H1 (cell line): ENCODE measurements at regions not wholly inside any gene's neighbourhood (a gene's known extent, or its start where the extent isn't known, plus 50 kb on each side); places are given as distances from the start of the nearest gene placed in this dataset.

Experiments used
- CTCF ChIA-PET: fragments of 300-600 bp; sonication (Branson Sonifier 250); formaldehyde crosslinking; loops from one replicate; lab custom pipeline; 2021; ENCODE audit not compliant: partially characterized antibody; lab: Charles Lee
- POLR2A ChIA-PET: fragments of 300-600 bp; sonication (Branson Sonifier 250); formaldehyde crosslinking; loops from one replicate; lab custom pipeline; 2021; ENCODE audit warnings: inconsistent platforms; ENCODE audit not compliant: partially characterized antibody; lab: Charles Lee
- DNase-seq, 2 experiments: peaks; one replicate each; pipeline versions ENCODE4 v3.0.0 to v3.0.0-alpha.2; 2010 to 2022; ENCODE audit warnings: low spot score in 2 of 2, low read depth in 1 of 2, mixed read lengths in 1 of 2
- FAIRE-seq: peaks from 2 replicates; lab custom pipeline; 2011; peaks lifted over from hg19 to GRCh38; lab: Jason Lieb, UNC
- H2AFZ ChIP-seq: 2 replicates; pipeline ENCODE4 v1.8.1; 2012; ENCODE audit warnings: low read length, inconsistent platforms
- H2AK5ac ChIP-seq: 2 replicates; pipeline ENCODE4 v1.6.1; 2013; ENCODE audit warnings: low read depth, low read length
- H2BK120ac ChIP-seq: replicated peaks from 2 replicates; pipeline ENCODE3; 2013; ENCODE audit warnings: low read depth, low read length, inconsistent platforms
- H2BK12ac ChIP-seq: 2 replicates; pipeline ENCODE4 v1.6.1; 2013; ENCODE audit warnings: low read depth, low read length
- H2BK15ac ChIP-seq: 2 replicates; pipeline ENCODE4 v1.6.1; 2013; ENCODE audit warnings: low read length
- H2BK20ac ChIP-seq: 2 replicates; pipeline ENCODE4 v1.6.1; 2013; ENCODE audit warnings: low read length
- H2BK5ac ChIP-seq: 2 replicates; pipeline ENCODE4 v1.6.1; 2013; ENCODE audit warnings: low read depth, low read length
- H3K14ac ChIP-seq: 2 replicates; pipeline ENCODE4 v1.6.1; 2013; ENCODE audit warnings: inconsistent platforms; ENCODE audit not compliant: insufficient read length
- H3K18ac ChIP-seq: 2 replicates; pipeline ENCODE4 v1.6.1; 2013; ENCODE audit warnings: low read length; ENCODE audit errors: extremely low read depth
- H3K23ac ChIP-seq: 2 replicates; pipeline ENCODE4 v1.6.1; 2013; ENCODE audit warnings: inconsistent platforms; ENCODE audit not compliant: insufficient read length
- H3K23me2 ChIP-seq: 2 replicates; pipeline ENCODE4 v1.6.1; 2013; ENCODE audit warnings: low read depth, low read length
- H3K27ac ChIP-seq: 2 replicates; pipeline ENCODE4 v1.6.1; 2011; ENCODE audit warnings: low read depth, low read length, inconsistent platforms
- H3K27me3 ChIP-seq, 4 experiments: replicated peaks in 1 of 4; 1 replicate in 1 of 4; 2 replicates in 3 of 4; pipeline versions ENCODE4 v1.6.1 to v1.8.1; 2011 to 2013; ENCODE audit warnings: low read length in 3 of 4, mild to moderate bottlenecking in 3 of 4, inconsistent platforms in 2 of 4, mixed read lengths in 2 of 4, moderate library complexity in 1 of 4; ENCODE audit not compliant: control insufficient read depth in 3 of 4, insufficient read depth in 3 of 4; ENCODE audit errors: extremely low read depth in 1 of 4
- H3K36me3 ChIP-seq, 4 experiments: 2 replicates each; pipeline versions ENCODE4 v1.6.1 to v1.8.1; 2011 to 2013; ENCODE audit warnings: mild to moderate bottlenecking in 4 of 4, low read length in 3 of 4, moderate library complexity in 2 of 4, control low read depth in 1 of 4, inconsistent platforms in 1 of 4; ENCODE audit not compliant: insufficient read depth in 4 of 4, control insufficient read depth in 2 of 4
- H3K4ac ChIP-seq: replicated peaks from 2 replicates; pipeline ENCODE3; 2013; ENCODE audit warnings: low read length, low read depth, mixed read lengths, inconsistent platforms; ENCODE audit not compliant: insufficient read length
- H3K4me1 ChIP-seq, 4 experiments: replicated peaks in 1 of 4; 1 replicate in 1 of 4; 2 replicates in 3 of 4; pipeline versions ENCODE4 v1.6.1 to v1.8.1; 2011 to 2013; ENCODE audit warnings: low read length in 3 of 4, inconsistent platforms in 2 of 4, mixed read lengths in 1 of 4; ENCODE audit not compliant: insufficient read depth in 4 of 4, control insufficient read depth in 3 of 4
- H3K4me2 ChIP-seq, 2 experiments: 2 replicates each; pipeline versions ENCODE4 v1.6.1 to v1.8.1; 2011 to 2013; ENCODE audit warnings: low read depth in 2 of 2, low read length in 2 of 2, control low read depth in 1 of 2, inconsistent platforms in 1 of 2, mild to moderate bottlenecking in 1 of 2; ENCODE audit not compliant: insufficient read depth in 1 of 2
- H3K4me3 ChIP-seq, 4 experiments: fragments of 200-600, 300-600 bp in 1 of 4; sonication (generic), shearing (Covaris generic), sonication (Bioruptor Twin) in 1 of 4; 2 replicates each; pipeline versions ENCODE4 v1.5.1 to v1.8.1; 2011 to 2016; ENCODE audit warnings: low read length in 4 of 4, low read depth in 3 of 4, control low read depth in 2 of 4, inconsistent platforms in 2 of 4, mild to moderate bottlenecking in 2 of 4, mixed read lengths in 1 of 4, moderate library complexity in 1 of 4; ENCODE audit not compliant: insufficient read depth in 2 of 4; ENCODE audit errors: extremely low read depth in 1 of 4
- H3K56ac ChIP-seq: replicated peaks from 2 replicates; pipeline ENCODE3; 2013; ENCODE audit warnings: low read depth, mild to moderate bottlenecking, mixed read lengths, low read length, inconsistent platforms; ENCODE audit not compliant: insufficient read length
- H3K79me1 ChIP-seq: 2 replicates; pipeline ENCODE4 v1.6.1; 2013; ENCODE audit warnings: low read depth, low read length, control low read depth
- H3K79me2 ChIP-seq, 2 experiments: 2 replicates each; pipeline versions ENCODE4 v1.6.1 to v1.8.1; 2012 to 2013; ENCODE audit warnings: low read length in 2 of 2, mild to moderate bottlenecking in 2 of 2, inconsistent platforms in 1 of 2; ENCODE audit not compliant: insufficient read depth in 2 of 2, control insufficient read depth in 1 of 2
- H3K9ac ChIP-seq, 4 experiments: replicated peaks in 1 of 4; 1 replicate in 1 of 4; 2 replicates in 3 of 4; pipeline versions ENCODE4 v1.6.1 to v1.8.1; 2011 to 2013; ENCODE audit warnings: low read depth in 3 of 4, low read length in 3 of 4, control low read depth in 2 of 4, mild to moderate bottlenecking in 2 of 4, moderate library complexity in 2 of 4, inconsistent platforms in 1 of 4; ENCODE audit errors: extremely low read depth in 1 of 4
- H3K9me3 ChIP-seq, 2 experiments: 2 replicates each; pipeline versions ENCODE4 v1.6.1 to v1.8.1; 2012 to 2013; ENCODE audit warnings: mild to moderate bottlenecking in 2 of 2, moderate library complexity in 2 of 2, control low read depth in 1 of 2, inconsistent platforms in 1 of 2, low read depth in 1 of 2, low read length in 1 of 2, mixed read lengths in 1 of 2; ENCODE audit not compliant: insufficient read depth in 2 of 2
- H4K20me1 ChIP-seq, 2 experiments: replicated peaks in 1 of 2; 2 replicates each; pipeline versions ENCODE3 to v1.8.1; 2011 to 2013; ENCODE audit warnings: inconsistent platforms in 2 of 2, low read length in 2 of 2, mild to moderate bottlenecking in 1 of 2; ENCODE audit not compliant: insufficient read depth in 2 of 2, control insufficient read depth in 1 of 2
- H4K5ac ChIP-seq: 2 replicates; pipeline ENCODE4 v1.6.1; 2013; ENCODE audit warnings: low read length, low read depth, mixed read lengths, inconsistent platforms; ENCODE audit not compliant: insufficient read length
- H4K8ac ChIP-seq: 2 replicates; pipeline ENCODE4 v1.8.0; 2013; ENCODE audit warnings: mild to moderate bottlenecking, moderate library complexity, low read length, inconsistent platforms; ENCODE audit not compliant: insufficient read depth; ENCODE audit errors: extremely low read depth
- H4K91ac ChIP-seq: replicated peaks from 2 replicates; pipeline ENCODE3; 2013; ENCODE audit warnings: low read length, mixed read lengths, inconsistent platforms; ENCODE audit not compliant: insufficient read length
- BACH1 ChIP-seq: IDR thresholded peaks from 2 replicates; pipeline ENCODE4 v1.6.1; 2012; ENCODE audit warnings: low read length, improper control_type of control experiment
- GTF2F1 ChIP-seq: IDR thresholded peaks from 2 replicates; pipeline ENCODE4 v1.6.1; 2012; ENCODE audit warnings: low read depth, low read length, improper control_type of control experiment, borderline replicate concordance
- HDAC2 ChIP-seq, 2 experiments: fragments of 300-600 bp in 1 of 2; sonication (generic) in 1 of 2; IDR thresholded peaks; 2 replicates each; pipeline ENCODE4 v1.6.1; 2011 to 2012; ENCODE audit warnings: low read depth in 2 of 2, low read length in 2 of 2, mild to moderate bottlenecking in 2 of 2, moderate library complexity in 2 of 2, borderline replicate concordance in 1 of 2, inconsistent platforms in 1 of 2
- POLR2AphosphoS5 ChIP-seq: IDR thresholded peaks from 2 replicates; pipeline ENCODE4 v1.6.1; 2011; ENCODE audit warnings: low read depth, low read length
- SIRT6 ChIP-seq: IDR thresholded peaks from one replicate; pipeline ENCODE4 v1.7.1; 2012; ENCODE audit warnings: low read length, inconsistent platforms
- TCF12 ChIP-seq: IDR thresholded peaks from 2 replicates; pipeline ENCODE4 v1.6.1; 2011; ENCODE audit warnings: low read depth, mild to moderate bottlenecking, low read length
- YY1 ChIP-seq: IDR thresholded peaks from 2 replicates; pipeline ENCODE4 v1.6.1; 2011; ENCODE audit warnings: low read depth, mild to moderate bottlenecking, low read length
- WGBS, 2 experiments: shearing (Covaris generic) in 1 of 2; methylation state at CpG; one replicate each; pipeline versions ENCODE4 v1.1.6 to v1.1.7; 2013 to 2015; ENCODE audit warnings: low lambda C conversion rate in 2 of 2, mixed read lengths in 2 of 2, inconsistent platforms in 1 of 2, low coverage in 1 of 2, missing lambda C conversion rate in 1 of 2; ENCODE audit not compliant: insufficient replicate concordance in 2 of 2, insufficient coverage in 1 of 2, insufficient read length in 1 of 2; ENCODE audit errors: extremely low coverage in 1 of 2, missing lambda C conversion rate in 1 of 2; 5-methylcytosine and 5-hydroxymethylcytosine counted together

DNA sequence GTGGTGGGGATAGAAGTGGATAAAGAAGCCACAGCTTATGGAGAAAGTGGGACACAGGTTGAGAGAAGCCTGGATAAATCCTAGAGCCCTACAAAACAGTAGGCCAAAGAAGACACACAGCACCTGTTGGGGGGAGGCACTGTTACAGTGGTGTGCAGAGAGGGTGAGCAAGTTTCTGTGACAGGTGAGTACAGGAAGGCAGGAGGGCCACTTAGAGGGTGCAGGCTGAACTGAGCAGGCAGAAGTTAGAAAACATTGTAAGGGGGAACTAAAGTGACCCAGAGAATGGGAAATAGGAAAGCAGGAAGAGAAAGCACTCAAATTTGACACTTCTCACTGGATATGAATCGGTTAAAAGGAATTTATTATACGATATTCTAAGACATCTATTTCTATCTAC is 146.1 kb upstream of the TMCO5A start:
- FAIRE-seq = no peak
- Histone ChIP-seq H2BK20ac (no peak overlapping the region), H3K27me3 (no peaks in the 10 kb centered on the region), H3K4me3 (no peak overlapping the region), H4K8ac (no peak overlapping the region), H3K4me1 (no peaks in the 10 kb centered on the region), H3K27ac (no peak overlapping the region), H3K9ac (no peak overlapping the region), H3K4ac (no peak overlapping the region), H4K20me1 (no peaks in the 10 kb centered on the region), H3K79me1 (no peaks in the 10 kb centered on the region), H3K23ac (no peak overlapping the region), H2BK12ac (no peak overlapping the region), H3K79me2 (no peaks in the 10 kb centered on the region), H3K14ac (no peak overlapping the region), H4K91ac (no peak overlapping the region), H2AFZ (no peak overlapping the region), H3K4me2 (no peak overlapping the region), H3K56ac (no peak overlapping the region), H2AK5ac (no peak overlapping the region), H3K18ac (no peak overlapping the region), H2BK15ac (no peak overlapping the region), H2BK120ac (no peak overlapping the region), H2BK5ac (no peak overlapping the region), H4K5ac (no peak overlapping the region), H3K9me3 (no peaks in the 10 kb centered on the region; a peak in 1 of 4 replicates), H3K23me2 (no peaks in the 10 kb centered on the region), H3K36me3 (no peaks in the 10 kb centered on the region)
- WGBS, 2 experiments = 80% methylated on average over 2 of the region's 2 CpGs; no CpG with 5 or more reads in 1 of the 2 experiments
- ChIA-PET CTCF (interaction anchor here (0.6 kb wide), 1 partner anchor 121 kb away, joined by 4 read pairs; no protein-coding TSS in a partner anchor), POLR2A (no interaction called here)
- no peak for DNase-seq
- TF ChIP-seq TCF12 = no peak
- TF ChIP-seq BACH1 = no peak
- TF ChIP-seq GTF2F1 = no peak
- TF ChIP-seq HDAC2 (IDR thresholded peaks at IDR 0.05; ENCODE audit: borderline replicate concordance in 1 of 2, low read depth in 2 of 2, low read length in 2 of 2) = no peak
- no peak for TF ChIP-seq POLR2AphosphoS5
- TF ChIP-seq YY1 = no peak
- no peak for TF ChIP-seq SIRT6
